ENCODE measurements at regions not wholly inside any gene's neighbourhood (a gene's known extent, or its start where the extent isn't known, plus 50 kb on each side); places are given as distances from the start of the nearest gene placed in this dataset.

DNA sequence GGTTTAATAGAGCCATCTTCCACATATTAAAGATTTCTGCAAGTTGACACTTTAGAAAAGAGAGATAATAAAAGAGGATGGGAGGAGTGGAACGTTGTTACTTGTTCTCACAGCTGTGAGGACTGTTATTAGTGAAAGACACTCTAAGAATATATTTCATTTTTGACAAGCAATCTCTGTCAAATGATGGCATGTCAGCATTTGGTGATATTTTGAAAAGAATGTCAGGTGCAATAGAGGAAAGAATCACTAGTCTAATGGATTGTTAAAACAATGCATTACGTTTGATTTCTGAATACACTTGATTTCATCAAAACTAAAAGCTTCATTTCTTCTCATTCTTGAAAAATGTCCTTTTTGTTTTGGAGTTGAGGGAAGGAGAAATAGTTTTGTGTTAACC, 853.4 kb downstream of the PLA2G4A start:
- no peaks in the 10 kb centered on the region for H3K9me2 ChIP-seq (replicated peaks; ENCODE audit: insufficient read depth, low read length)
- TF ChIP-seq EZH2 (optimal IDR thresholded peaks at IDR 0.05; ENCODE audit: low read depth, low read length) = no peak
- no peak for TF ChIP-seq EZH2phosphoT487 (IDR thresholded peaks at IDR 0.05; ENCODE audit: low read length)
- TF ChIP-seq, protein P1, sequence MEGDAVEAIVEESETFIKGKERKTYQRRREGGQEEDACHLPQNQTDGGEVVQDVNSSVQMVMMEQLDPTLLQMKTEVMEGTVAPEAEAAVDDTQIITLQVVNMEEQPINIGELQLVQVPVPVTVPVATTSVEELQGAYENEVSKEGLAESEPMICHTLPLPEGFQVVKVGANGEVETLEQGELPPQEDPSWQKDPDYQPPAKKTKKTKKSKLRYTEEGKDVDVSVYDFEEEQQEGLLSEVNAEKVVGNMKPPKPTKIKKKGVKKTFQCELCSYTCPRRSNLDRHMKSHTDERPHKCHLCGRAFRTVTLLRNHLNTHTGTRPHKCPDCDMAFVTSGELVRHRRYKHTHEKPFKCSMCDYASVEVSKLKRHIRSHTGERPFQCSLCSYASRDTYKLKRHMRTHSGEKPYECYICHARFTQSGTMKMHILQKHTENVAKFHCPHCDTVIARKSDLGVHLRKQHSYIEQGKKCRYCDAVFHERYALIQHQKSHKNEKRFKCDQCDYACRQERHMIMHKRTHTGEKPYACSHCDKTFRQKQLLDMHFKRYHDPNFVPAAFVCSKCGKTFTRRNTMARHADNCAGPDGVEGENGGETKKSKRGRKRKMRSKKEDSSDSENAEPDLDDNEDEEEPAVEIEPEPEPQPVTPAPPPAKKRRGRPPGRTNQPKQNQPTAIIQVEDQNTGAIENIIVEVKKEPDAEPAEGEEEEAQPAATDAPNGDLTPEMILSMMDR (IDR thresholded peaks at IDR 0.05; ENCODE audit: low read length) = no peak
- no peaks in the 10 kb centered on the region for H3K36me3 ChIP-seq (replicated peaks; ENCODE audit: insufficient read depth, low read length)
- no peak overlapping the region for H3K4me3 ChIP-seq (ENCODE audit: low read length)
- H4K20me1 ChIP-seq (ENCODE audit: insufficient read depth, low read length) = no peaks in the 10 kb centered on the region
- H3K27ac ChIP-seq (ENCODE audit: low read length) = no peak overlapping the region
- no peaks in the 10 kb centered on the region for H3K4me1 ChIP-seq (ENCODE audit: low read length)
- H3K27me3 ChIP-seq (replicated peaks; ENCODE audit: insufficient read depth, low read length) = no peaks in the 10 kb centered on the region
- no peaks in the 10 kb centered on the region for H3K79me2 ChIP-seq (ENCODE audit: low read length)
- H3K9me3 ChIP-seq (replicated peaks; ENCODE audit: insufficient read depth, low read length) = no peaks in the 10 kb centered on the region
- H3K4me2 ChIP-seq (ENCODE audit: low read depth, low read length) = no peak overlapping the region
- no peaks in the 10 kb centered on the region for H3F3A ChIP-seq (ENCODE audit: insufficient read depth, low read length)
- H3K9ac ChIP-seq (ENCODE audit: low read length) = no peak overlapping the region
- no peak for DNase-seq
- H2AFZ ChIP-seq (ENCODE audit: low read length) = no peak overlapping the region

DNA sequence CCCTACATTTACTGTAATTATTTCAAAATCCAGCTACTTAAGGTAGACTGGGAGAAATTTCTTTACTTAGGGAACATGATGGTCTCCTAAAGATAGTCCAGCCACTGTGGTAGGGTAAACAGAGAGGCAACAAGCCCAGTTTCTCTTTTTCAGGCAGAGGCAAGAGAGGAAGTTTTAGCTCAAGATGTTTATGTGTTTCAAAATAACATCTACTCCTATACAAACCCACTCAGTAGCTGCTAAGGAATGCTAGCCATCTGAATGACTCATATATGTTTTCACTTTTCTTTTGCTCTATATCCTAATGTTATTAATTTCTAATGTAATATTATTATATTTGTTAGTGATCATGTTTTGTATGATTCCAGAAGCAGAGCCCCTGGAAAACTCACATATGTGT, 856.6 kb downstream of the PLA2G4A start:
- Histone ChIP-seq H3K4me1 (ENCODE audit: low read length) (no peaks in the 10 kb centered on the region), H3K36me3 (replicated peaks; ENCODE audit: insufficient read depth, low read length) (no peaks in the 10 kb centered on the region), H2AFZ (ENCODE audit: low read length) (no peak overlapping the region), H3K9ac (ENCODE audit: low read length) (no peak overlapping the region), H3K79me2 (ENCODE audit: low read length) (no peaks in the 10 kb centered on the region), H3K27me3 (replicated peaks; ENCODE audit: insufficient read depth, low read length) (no peaks in the 10 kb centered on the region), H3K9me3 (replicated peaks; ENCODE audit: insufficient read depth, low read length) (no peaks in the 10 kb centered on the region), H3K9me2 (replicated peaks; ENCODE audit: insufficient read depth, low read length) (no peaks in the 10 kb centered on the region), H3K4me3 (ENCODE audit: low read length) (no peak overlapping the region), H3K4me2 (ENCODE audit: low read depth, low read length) (no peak overlapping the region), H3F3A (ENCODE audit: insufficient read depth, low read length) (no peaks in the 10 kb centered on the region), H3K27ac (ENCODE audit: low read length) (no peak overlapping the region), H4K20me1 (ENCODE audit: insufficient read depth, low read length) (no peaks in the 10 kb centered on the region)
- TF ChIP-seq EZH2phosphoT487 (IDR thresholded peaks at IDR 0.05; ENCODE audit: low read length) (no peak), EZH2 (optimal IDR thresholded peaks at IDR 0.05; ENCODE audit: low read depth, low read length) (no peak)
- TF ChIP-seq, protein P1 (IDR thresholded peaks at IDR 0.05; ENCODE audit: low read length) = no peak
- DNase-seq = no peak

DNA sequence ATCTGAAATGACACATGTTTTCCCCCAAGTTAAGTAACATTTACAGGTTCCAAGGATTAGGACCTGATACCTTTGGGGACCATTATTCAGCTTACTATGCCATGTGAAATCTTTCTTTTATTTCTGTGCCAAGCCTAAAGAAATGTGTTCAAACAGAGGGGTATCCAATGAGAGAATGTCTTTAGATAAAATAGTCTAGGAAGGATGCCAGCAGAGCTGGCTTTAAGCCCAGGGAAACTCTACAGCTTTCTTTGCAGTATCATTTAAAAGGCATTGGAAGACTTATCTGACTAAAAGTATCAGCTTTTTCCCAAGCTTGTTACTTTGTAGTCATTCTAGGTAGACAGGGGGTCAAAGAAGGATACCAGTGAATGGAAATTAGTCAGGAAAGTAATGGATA, 860.4 kb downstream of the PLA2G4A start:
- no peaks in the 10 kb centered on the region for H3K9me3 ChIP-seq (replicated peaks; ENCODE audit: insufficient read depth, low read length)
- no peak overlapping the region for H2AFZ ChIP-seq (ENCODE audit: low read length)
- H3K27ac ChIP-seq (ENCODE audit: low read length) = no peak overlapping the region
- no peak overlapping the region for H3K4me2 ChIP-seq (ENCODE audit: low read depth, low read length)
- no peak for TF ChIP-seq EZH2phosphoT487 (IDR thresholded peaks at IDR 0.05; ENCODE audit: low read length)
- TF ChIP-seq, protein P1 (IDR thresholded peaks at IDR 0.05; ENCODE audit: low read length) = no peak
- no peak for TF ChIP-seq EZH2 (optimal IDR thresholded peaks at IDR 0.05; ENCODE audit: low read depth, low read length)
- no peak for DNase-seq
- no peak overlapping the region for H3K4me3 ChIP-seq (ENCODE audit: low read length)
- no peaks in the 10 kb centered on the region for H3K9me2 ChIP-seq (replicated peaks; ENCODE audit: insufficient read depth, low read length)
- H3K27me3 ChIP-seq (replicated peaks; ENCODE audit: insufficient read depth, low read length) = no peaks in the 10 kb centered on the region
- no peaks in the 10 kb centered on the region for H3K4me1 ChIP-seq (ENCODE audit: low read length)
- H3K79me2 ChIP-seq (ENCODE audit: low read length) = no peaks in the 10 kb centered on the region
- H4K20me1 ChIP-seq (ENCODE audit: insufficient read depth, low read length) = no peaks in the 10 kb centered on the region
- no peaks in the 10 kb centered on the region for H3F3A ChIP-seq (ENCODE audit: insufficient read depth, low read length)
- H3K9ac ChIP-seq (ENCODE audit: low read length) = no peak overlapping the region
- no peaks in the 10 kb centered on the region for H3K36me3 ChIP-seq (replicated peaks; ENCODE audit: insufficient read depth, low read length)

All from MM.1S (cell line).